ENCODE measurements at regions not wholly inside any gene's neighbourhood (a gene's known extent, or its start where the extent isn't known, plus 50 kb on each side); places are given as distances from the start of the nearest gene placed in this dataset.

DNA sequence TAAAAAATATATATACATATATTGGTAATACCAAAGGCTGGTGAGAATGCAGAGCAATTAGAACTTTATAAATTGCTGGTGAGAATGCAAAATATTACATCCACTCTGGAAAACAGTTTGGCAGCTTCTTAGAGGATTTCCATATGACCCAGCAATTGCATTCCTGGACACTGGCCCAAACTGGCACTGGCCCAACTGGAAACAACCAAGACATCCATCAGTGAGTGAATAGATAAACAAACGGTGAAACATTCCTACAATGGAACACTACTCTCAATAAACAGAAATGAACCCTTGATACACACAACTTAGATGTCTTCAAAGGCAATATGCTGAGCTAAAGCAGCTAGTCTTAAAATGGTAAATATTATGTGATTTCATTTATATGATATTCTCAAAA lies 524.2 kb downstream of the IQCM start:
- no peak for DNase-seq
- Histone ChIP-seq H3K36me3 (no peaks in the 10 kb centered on the region), H3K27ac (no peak overlapping the region), H3K9me3 (no peaks in the 10 kb centered on the region), H3K27me3 (no peaks in the 10 kb centered on the region), H3K4me1 (no peaks in the 10 kb centered on the region), H3K4me3 (no peak overlapping the region)
- TF ChIP-seq, protein P1, sequence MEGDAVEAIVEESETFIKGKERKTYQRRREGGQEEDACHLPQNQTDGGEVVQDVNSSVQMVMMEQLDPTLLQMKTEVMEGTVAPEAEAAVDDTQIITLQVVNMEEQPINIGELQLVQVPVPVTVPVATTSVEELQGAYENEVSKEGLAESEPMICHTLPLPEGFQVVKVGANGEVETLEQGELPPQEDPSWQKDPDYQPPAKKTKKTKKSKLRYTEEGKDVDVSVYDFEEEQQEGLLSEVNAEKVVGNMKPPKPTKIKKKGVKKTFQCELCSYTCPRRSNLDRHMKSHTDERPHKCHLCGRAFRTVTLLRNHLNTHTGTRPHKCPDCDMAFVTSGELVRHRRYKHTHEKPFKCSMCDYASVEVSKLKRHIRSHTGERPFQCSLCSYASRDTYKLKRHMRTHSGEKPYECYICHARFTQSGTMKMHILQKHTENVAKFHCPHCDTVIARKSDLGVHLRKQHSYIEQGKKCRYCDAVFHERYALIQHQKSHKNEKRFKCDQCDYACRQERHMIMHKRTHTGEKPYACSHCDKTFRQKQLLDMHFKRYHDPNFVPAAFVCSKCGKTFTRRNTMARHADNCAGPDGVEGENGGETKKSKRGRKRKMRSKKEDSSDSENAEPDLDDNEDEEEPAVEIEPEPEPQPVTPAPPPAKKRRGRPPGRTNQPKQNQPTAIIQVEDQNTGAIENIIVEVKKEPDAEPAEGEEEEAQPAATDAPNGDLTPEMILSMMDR (IDR thresholded peaks at IDR 0.05) = no peak

DNA sequence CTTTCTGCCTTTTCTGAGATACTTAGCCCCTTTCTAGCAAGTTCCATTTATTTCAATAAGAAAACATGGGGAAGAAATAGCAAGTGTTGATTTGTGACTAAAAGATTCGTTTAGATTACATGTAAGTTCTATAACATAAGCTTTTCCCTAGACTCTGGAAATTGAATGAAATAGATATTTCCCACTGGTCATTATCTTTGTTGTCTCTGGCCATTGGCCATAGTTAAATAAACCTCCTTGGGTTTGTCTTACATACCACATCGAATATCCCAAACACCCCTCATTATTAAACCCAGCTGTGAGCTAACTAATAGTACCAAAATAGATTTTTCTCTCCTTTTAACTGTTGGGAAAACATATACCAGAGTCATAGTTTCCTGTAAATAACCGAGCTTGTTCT lies 534.8 kb downstream of the IQCM start:
- Histone ChIP-seq H3K4me1 (no peaks in the 10 kb centered on the region), H3K9me3 (no peaks in the 10 kb centered on the region), H3K27ac (no peak overlapping the region), H3K4me3 (no peak overlapping the region), H3K36me3 (no peaks in the 10 kb centered on the region), H3K27me3 (no peaks in the 10 kb centered on the region)
- no peak for DNase-seq
- TF ChIP-seq, protein P1 (IDR thresholded peaks at IDR 0.05) = no peak
- TF ChIP-seq POLR2A (IDR thresholded peaks at IDR 0.05) = no peak

DNA sequence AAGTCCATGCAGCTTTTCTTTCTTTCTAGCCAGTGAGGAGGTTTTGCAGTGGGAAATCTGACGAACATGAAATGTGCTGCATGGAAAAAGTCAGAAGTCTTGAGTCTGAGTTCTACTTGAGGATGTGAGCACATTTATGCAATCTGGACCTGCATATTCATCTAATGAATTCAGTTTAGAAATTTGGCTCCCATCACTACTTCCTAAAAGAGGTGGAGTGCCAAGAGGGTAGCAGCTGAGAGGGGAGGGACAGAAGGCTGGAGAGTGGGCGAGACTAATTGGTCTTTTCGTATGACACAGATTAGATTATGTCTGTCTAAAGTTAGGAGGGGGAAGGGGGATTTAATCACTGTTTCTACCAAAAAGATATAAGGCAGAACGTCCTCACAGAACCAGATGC lies 535.9 kb downstream of the IQCM start:
- Histone ChIP-seq H3K9me3 (no peaks in the 10 kb centered on the region), H3K27me3 (no peaks in the 10 kb centered on the region), H3K4me1 (no peaks in the 10 kb centered on the region), H3K36me3 (no peaks in the 10 kb centered on the region), H3K4me3 (no peak overlapping the region), H3K27ac (no peak overlapping the region)
- no peak for DNase-seq
- TF ChIP-seq, protein P1 (IDR thresholded peaks at IDR 0.05) = no peak
- no peak for TF ChIP-seq POLR2A (IDR thresholded peaks at IDR 0.05)

DNA sequence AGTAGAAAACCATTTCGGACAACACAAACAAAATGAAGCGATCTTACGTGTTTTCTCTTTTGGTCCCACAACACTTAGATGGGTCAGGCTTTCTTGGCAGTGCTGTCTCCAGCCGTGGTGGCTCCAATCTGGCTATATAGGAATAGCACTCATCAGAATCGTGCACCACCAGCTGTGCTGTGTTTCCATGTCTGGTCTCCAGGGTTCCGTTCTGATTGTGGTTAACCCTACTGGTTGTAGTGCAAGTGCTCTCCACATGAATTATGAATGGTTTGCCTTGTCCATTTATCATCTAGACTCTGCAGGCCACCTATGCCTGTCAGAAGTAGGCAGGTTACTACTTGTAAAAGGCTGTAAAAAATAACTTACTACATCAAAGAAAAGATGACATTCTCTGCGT lies 536.3 kb downstream of the IQCM start:
- Histone ChIP-seq H3K9me3 (no peaks in the 10 kb centered on the region), H3K36me3 (no peaks in the 10 kb centered on the region), H3K27ac (no peak overlapping the region), H3K4me3 (no peak overlapping the region), H3K27me3 (no peaks in the 10 kb centered on the region), H3K4me1 (no peaks in the 10 kb centered on the region)
- DNase-seq = no peak
- TF ChIP-seq POLR2A (IDR thresholded peaks at IDR 0.05) = no peak
- TF ChIP-seq, protein P1 (IDR thresholded peaks at IDR 0.05) = no peak

DNA sequence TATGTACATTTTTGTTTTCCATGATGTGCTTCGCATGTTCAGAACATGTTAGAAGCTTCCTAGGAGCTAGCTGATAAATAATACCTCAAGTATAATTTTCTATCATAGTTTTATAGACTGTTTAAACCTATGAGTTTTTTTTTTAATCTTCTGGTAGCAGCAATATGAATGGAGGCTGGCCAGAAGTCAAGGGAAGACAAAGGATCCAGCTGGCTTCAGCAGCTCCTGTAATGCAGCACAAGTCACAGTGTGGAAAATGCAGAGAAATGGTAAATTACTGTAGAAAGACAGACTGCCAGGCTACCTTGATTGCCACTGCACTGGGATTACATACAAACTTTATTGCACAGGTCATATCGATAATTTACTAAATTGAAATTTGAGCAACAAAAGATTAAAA lies 537.9 kb downstream of the IQCM start:
- Histone ChIP-seq H3K9me3 (no peaks in the 10 kb centered on the region), H3K36me3 (no peaks in the 10 kb centered on the region), H3K4me1 (no peaks in the 10 kb centered on the region), H3K27me3 (no peaks in the 10 kb centered on the region), H3K4me3 (no peak overlapping the region), H3K27ac (no peak overlapping the region)
- DNase-seq = no peak
- no peak for TF ChIP-seq POLR2A (IDR thresholded peaks at IDR 0.05)
- TF ChIP-seq, protein P1 (IDR thresholded peaks at IDR 0.05) = no peak

DNA sequence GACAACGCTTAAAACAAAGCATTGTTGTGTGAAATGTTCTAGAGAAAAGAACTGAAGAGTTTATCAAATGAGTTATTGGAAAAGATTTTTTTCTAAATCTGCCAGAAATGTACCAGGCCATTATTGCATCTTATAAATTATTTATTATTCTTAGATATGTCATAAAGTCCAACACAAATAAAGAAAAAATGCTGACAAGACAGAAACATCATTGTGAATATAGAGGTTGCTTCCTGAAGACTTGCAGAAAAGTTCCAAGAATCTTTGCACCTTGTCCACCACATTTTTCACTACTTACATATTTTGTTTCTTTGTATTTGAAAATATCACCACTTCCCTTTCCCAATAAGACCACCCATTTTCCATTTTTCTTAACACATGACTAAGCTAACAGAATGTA lies 545.8 kb downstream of the IQCM start:
- no peaks in the 10 kb centered on the region for H3K27me3 ChIP-seq
- DNase-seq = no peak
- H3K36me3 ChIP-seq = no peaks in the 10 kb centered on the region
- H3K9me3 ChIP-seq = no peaks in the 10 kb centered on the region
- TF ChIP-seq, protein P1 (IDR thresholded peaks at IDR 0.05) = no peak
- no peak for TF ChIP-seq POLR2A (IDR thresholded peaks at IDR 0.05)
- H3K4me3 ChIP-seq = no peak overlapping the region
- no peaks in the 10 kb centered on the region for H3K4me1 ChIP-seq
- H3K27ac ChIP-seq = no peak overlapping the region

All from Peyer's patch (tissue), 4 donors.